Activated CD4-positive, alpha-beta memory T cell treated with anti-CD3 and anti-CD28 coated beads, Interleukin-2, amount 10 ng/mL, durations not matched to agents 7 days and 5 days (primary cell): ENCODE measurements at regions not wholly inside any gene's neighbourhood (a gene's known extent, or its start where the extent isn't known, plus 50 kb on each side); places are given as distances from the start of the nearest gene placed in this dataset.

Experiments
- CTCF ChIA-PET: fragments of 350-600 bp; sonication (Branson Sonifier 250); formaldehyde crosslinking; loops from one replicate; lab custom pipeline; 2021; ENCODE audit warnings: antibody characterized with exemption, inconsistent platforms; lab: Charles Lee
- POLR2A ChIA-PET: fragments of 350-600 bp; sonication (Branson Sonifier 250); formaldehyde crosslinking; loops from one replicate; lab custom pipeline; 2021; ENCODE audit warnings: antibody characterized with exemption; lab: Charles Lee
- DNase-seq: peaks from one replicate; pipeline ENCODE4 v3.0.0-alpha.2; 2020
- H3K27ac Mint-ChIP-seq: one replicate; pipeline ENCODE4 v1.8.0; 2021; ENCODE audit warnings: mild to moderate bottlenecking, mixed read lengths
- H3K27me3 Mint-ChIP-seq: one replicate; pipeline ENCODE4 v1.8.0; 2021; ENCODE audit warnings: mixed read lengths
- H3K36me3 Mint-ChIP-seq: one replicate; pipeline ENCODE4 v1.8.0; 2021; ENCODE audit warnings: low read depth, mixed read lengths
- H3K4me1 Mint-ChIP-seq: one replicate; pipeline ENCODE4 v1.8.0; 2021; ENCODE audit warnings: mixed read lengths
- H3K4me3 Mint-ChIP-seq: one replicate; pipeline ENCODE4 v1.8.0; 2021; ENCODE audit warnings: mild to moderate bottlenecking, mixed read lengths
- H3K9me3 Mint-ChIP-seq: one replicate; pipeline ENCODE4 v1.8.0; 2021; ENCODE audit warnings: mixed read lengths

DNA sequence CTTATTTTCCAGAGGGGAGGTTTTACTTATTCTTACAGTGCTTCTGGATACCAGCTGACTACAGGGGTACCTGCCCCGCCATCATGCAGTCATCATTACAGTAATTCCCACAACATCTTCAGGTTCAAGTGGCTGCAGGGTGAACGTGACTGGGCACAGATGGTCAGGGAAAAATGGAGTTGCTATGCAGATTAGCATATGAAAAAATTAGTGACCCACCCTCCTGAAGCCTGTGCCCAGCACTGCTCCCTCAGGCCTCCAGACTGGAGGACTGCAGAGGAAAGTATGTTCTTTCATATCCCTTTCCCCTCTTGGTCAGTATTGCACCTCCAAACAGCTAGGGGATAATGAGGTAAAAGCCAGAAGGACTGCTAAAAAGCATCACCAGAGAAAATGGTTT, 937.9 kb downstream of the TUSC7 start:
- no peaks in the 10 kb centered on the region for H3K27me3 Mint-ChIP-seq
- H3K36me3 Mint-ChIP-seq: no peaks in the 10 kb centered on the region
- H3K4me3 Mint-ChIP-seq: no peak overlapping the region
- CTCF ChIA-PET: no interaction called here
- POLR2A ChIA-PET: no interaction called here
- H3K4me1 Mint-ChIP-seq: no peaks in the 10 kb centered on the region
- H3K9me3 Mint-ChIP-seq: peaks cover 2% of the 10 kb centered on the region
- H3K27ac Mint-ChIP-seq: no peak overlapping the region
- DNase-seq: no peak

DNA sequence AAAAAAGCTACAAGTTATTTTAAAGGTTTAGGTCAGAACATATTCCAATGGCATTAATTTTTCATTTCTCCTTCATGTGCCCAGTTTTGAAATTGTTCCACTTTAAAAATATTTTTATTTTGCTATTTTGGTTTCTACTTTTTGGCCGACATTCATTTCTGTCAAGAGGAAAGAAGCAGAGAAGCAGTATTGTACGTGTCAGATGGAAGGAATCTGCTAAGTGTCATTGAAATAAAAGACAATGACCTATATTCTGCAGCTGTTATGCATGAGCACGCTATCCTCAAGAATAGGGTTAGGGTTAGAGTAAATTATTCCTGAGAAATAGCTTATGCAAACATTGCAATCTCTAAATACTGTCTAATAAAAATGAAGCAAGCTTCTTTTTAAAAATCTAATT, 941.7 kb downstream of the TUSC7 start:
- ChIA-PET POLR2A (no interaction called here), CTCF (no interaction called here)
- no peaks in the 10 kb centered on the region for H3K36me3 Mint-ChIP-seq
- no peaks in the 10 kb centered on the region for H3K27me3 Mint-ChIP-seq
- no peak for DNase-seq
- H3K4me3 Mint-ChIP-seq: no peak overlapping the region
- no peaks in the 10 kb centered on the region for H3K4me1 Mint-ChIP-seq
- no peak overlapping the region for H3K27ac Mint-ChIP-seq
- H3K9me3 Mint-ChIP-seq: peaks cover 2% of the 10 kb centered on the region

DNA sequence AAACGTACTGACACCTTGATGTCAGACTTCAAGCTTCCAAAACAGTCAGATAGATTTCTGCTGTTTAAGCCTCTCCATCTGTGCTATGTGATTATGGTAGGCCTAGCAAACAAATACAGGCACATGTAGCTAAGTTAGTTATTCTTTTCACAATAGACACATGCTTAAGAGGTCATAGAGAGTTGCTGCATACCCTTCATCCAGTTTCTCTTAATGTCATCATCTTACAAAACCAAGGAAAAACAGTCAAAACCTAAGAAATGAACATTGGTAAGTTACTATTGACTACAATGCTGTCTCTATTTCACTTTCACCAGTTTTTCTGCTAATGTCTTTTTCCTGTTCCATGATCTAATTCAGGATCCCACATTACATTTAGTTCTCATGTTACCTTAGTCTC, 946.8 kb downstream of the TUSC7 start:
- CTCF ChIA-PET: no interaction called here
- POLR2A ChIA-PET: no interaction called here
- no peak overlapping the region for H3K27ac Mint-ChIP-seq

DNA sequence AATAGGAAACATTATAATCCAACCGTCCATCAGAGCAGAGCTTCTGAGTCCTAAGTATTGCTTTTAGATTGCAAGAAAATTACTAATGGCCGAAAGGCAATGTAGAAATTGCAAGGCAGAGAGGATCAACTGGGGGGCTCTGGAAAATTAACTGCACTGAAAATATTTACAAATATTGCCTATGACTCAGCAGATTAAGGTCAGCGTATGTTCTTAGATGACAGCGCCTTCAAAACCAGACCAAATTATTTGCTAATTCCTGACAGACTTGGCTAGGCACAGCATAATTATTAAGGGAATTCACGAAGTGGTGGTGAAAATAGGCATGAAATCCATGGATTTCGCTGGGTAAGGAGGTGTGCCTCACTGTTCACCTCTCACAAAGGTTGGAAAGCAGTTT, 947.7 kb downstream of the TUSC7 start:
- Mint-ChIP-seq H3K36me3 (no peaks in the 10 kb centered on the region), H3K4me3 (no peak overlapping the region), H3K9me3 (peaks cover 2% of the 10 kb centered on the region), H3K27me3 (no peaks in the 10 kb centered on the region), H3K4me1 (no peaks in the 10 kb centered on the region), H3K27ac (no peak overlapping the region)
- CTCF ChIA-PET: no interaction called here
- DNase-seq: no peak
- POLR2A ChIA-PET: no interaction called here

More for the DNA sequence above, 946.8 kb downstream of the TUSC7 start:
- peaks cover 2% of the 10 kb centered on the region for H3K9me3 Mint-ChIP-seq
- H3K36me3 Mint-ChIP-seq: no peaks in the 10 kb centered on the region
- H3K27me3 Mint-ChIP-seq: no peaks in the 10 kb centered on the region
- no peaks in the 10 kb centered on the region for H3K4me1 Mint-ChIP-seq
- no peak for DNase-seq
- H3K4me3 Mint-ChIP-seq: no peak overlapping the region

DNA sequence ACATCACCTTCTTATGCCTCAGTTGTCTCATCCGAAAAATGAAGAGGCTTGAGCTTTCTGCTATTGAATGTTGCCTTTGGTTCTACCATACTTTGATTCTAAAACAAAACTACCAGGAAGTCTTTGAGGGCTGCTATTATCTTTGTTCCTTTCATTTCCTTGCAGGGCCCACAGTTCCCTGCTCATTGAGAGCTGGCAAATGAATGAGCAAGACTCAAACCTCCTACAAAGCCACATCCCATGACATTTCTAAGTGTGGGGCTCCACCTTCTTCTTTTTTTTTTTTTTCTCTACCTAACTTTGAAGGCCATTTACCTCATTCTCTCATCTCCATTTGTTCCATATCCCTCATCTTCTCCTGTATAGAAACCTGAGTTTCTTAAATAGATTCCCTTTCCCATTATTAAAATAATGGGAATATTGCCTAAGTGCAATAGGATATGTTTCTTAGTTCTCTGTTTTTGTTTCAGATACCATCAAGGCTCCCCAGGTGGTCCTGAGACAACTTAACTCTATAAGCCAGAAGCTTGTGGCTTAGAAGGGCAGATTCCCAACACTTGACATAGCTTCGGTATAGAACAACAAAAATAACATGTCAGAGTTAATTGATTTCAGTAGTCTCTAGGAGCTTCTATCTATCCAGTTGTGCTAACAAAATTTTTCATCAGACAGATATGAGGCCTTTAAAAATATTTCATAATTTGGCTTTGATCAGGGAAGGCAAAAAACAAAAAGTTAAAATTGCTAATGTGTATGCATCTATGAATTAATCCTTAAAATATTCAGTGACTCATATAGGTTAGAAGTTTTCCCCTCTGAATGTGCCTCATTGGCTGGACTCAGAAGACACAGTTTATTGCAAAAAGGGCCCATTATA, 951.6 kb downstream of the TUSC7 start:
- ChIA-PET POLR2A (no interaction called here), CTCF (no interaction called here)
- H3K27me3 Mint-ChIP-seq: no peaks in the 10 kb centered on the region
- H3K27ac Mint-ChIP-seq: no peak overlapping the region
- H3K9me3 Mint-ChIP-seq: peaks cover 2% of the 10 kb centered on the region
- DNase-seq: no peak
- H3K36me3 Mint-ChIP-seq: no peaks in the 10 kb centered on the region
- no peaks in the 10 kb centered on the region for H3K4me1 Mint-ChIP-seq
- H3K4me3 Mint-ChIP-seq: no peak overlapping the region

DNA sequence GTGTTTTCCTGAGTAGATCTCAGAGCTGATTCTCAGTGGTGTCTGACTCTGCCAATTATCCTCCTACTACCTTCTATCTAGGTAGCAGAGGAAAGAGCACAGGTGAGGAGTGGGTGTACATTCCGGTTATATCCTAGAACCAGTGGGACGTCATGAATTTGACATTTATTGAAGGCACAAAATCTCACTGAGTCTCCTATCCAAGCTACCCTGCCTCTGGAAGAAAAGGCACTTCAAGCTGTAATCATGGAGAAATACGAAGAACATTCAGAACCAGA, 952.2 kb downstream of the TUSC7 start:
- Mint-ChIP-seq H3K9me3 (peaks cover 2% of the 10 kb centered on the region), H3K4me3 (no peak overlapping the region), H3K4me1 (no peaks in the 10 kb centered on the region), H3K36me3 (no peaks in the 10 kb centered on the region), H3K27me3 (no peaks in the 10 kb centered on the region), H3K27ac (no peak overlapping the region)
- CTCF ChIA-PET: no interaction called here
- POLR2A ChIA-PET: no interaction called here
- no peak for DNase-seq

DNA sequence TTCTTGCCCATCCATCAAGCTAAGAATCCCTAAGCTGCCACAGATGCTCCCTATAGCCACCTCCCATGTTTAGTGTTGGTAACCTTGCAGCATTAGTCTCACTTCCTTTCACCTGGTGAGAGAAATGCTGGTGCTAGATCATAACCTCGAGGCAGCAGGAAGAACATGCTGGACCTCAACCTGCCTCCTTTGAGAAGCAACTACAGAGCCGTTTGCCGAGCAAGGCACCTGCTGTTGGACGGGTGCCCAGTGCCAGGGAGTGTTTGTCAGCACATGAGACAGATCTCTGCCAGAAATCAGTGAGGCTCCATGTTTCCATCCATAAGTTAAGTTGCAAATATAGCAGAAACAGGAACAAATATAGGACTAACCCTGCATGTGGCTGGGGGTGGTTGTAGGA, 955.7 kb downstream of the TUSC7 start:
- H3K4me3 Mint-ChIP-seq: no peak overlapping the region
- ChIA-PET POLR2A (no interaction called here), CTCF (no interaction called here)
- H3K9me3 Mint-ChIP-seq: peaks cover 4% of the 10 kb centered on the region
- DNase-seq: no peak
- no peaks in the 10 kb centered on the region for H3K4me1 Mint-ChIP-seq
- H3K27me3 Mint-ChIP-seq: no peaks in the 10 kb centered on the region
- no peak overlapping the region for H3K27ac Mint-ChIP-seq
- no peaks in the 10 kb centered on the region for H3K36me3 Mint-ChIP-seq

DNA sequence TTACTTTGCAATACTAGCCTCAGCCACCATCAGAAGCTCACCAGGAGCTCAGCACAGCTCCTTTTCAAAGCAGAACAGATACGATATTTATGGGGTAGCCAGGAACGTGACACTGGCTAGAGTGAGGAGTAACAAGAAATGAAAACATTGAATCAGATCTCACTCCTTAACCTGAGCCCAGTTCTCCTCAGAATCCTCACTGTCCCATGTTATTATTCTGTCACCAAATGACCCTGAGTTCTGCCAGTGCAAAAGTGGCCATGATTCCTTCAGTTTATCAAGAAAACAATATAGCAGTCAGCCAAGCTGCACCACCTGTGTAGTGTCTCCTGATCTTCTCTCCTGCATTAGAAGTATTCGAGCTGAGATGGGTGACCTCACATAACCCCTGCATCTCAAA, 956.7 kb downstream of the TUSC7 start:
- H3K27me3 Mint-ChIP-seq: no peaks in the 10 kb centered on the region
- no peaks in the 10 kb centered on the region for H3K36me3 Mint-ChIP-seq
- H3K4me3 Mint-ChIP-seq: no peak overlapping the region
- H3K27ac Mint-ChIP-seq: no peak overlapping the region
- POLR2A ChIA-PET: no interaction called here
- CTCF ChIA-PET: interaction anchor here (0.7 kb wide), 1 partner anchor 72 kb away, joined by 3 read pairs; no protein-coding TSS in a partner anchor
- peaks cover 4% of the 10 kb centered on the region for H3K9me3 Mint-ChIP-seq
- H3K4me1 Mint-ChIP-seq: no peaks in the 10 kb centered on the region
- no peak for DNase-seq

DNA sequence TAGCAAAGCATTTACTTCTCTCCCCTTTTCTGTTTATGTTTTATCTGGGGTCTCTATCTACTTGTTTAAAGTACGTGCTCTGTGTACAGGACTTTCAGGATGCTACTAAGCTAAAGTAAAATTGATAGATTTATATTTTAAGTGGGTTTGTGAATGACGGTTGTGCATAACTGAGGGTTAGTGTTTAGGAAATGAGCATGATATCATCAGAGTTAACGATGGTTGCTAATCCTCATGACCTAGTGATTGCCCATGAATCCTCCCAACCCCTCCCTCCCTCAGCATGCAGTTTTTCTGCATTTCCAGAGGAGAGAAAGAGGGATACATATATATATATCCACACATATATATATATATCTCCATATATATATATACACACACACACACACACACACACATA, 957.2 kb downstream of the TUSC7 start:
- no peaks in the 10 kb centered on the region for H3K36me3 Mint-ChIP-seq
- no peak overlapping the region for H3K27ac Mint-ChIP-seq
- H3K27me3 Mint-ChIP-seq: no peaks in the 10 kb centered on the region
- ChIA-PET POLR2A (no interaction called here), CTCF (interaction anchor here (0.7 kb wide), 1 partner anchor 72 kb away, joined by 3 read pairs; no protein-coding TSS in a partner anchor)
- no peaks in the 10 kb centered on the region for H3K4me1 Mint-ChIP-seq
- peaks cover 4% of the 10 kb centered on the region for H3K9me3 Mint-ChIP-seq
- no peak overlapping the region for H3K4me3 Mint-ChIP-seq
- no peak for DNase-seq

DNA sequence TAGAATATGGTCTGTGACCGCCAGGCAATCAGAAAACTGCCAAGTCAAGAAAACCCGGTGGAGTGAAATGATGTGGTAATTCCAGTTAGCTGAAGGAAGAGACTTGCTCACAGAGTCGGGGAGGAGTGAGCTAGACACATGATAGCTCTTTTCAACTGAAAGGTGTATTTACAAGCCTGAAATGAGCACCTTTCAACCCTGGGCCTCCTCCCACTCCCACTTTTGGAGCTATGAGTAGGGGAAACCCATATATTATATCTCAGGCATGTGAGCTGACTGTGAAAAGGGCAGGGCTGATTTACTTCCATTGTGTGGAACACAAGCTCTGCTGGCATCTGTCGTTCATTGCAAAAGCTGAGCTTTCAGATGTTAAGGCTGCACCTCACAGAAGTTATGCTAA, 960.2 kb downstream of the TUSC7 start:
- Mint-ChIP-seq H3K9me3 (peaks cover 4% of the 10 kb centered on the region), H3K4me3 (no peak overlapping the region), H3K27me3 (no peaks in the 10 kb centered on the region), H3K4me1 (no peaks in the 10 kb centered on the region), H3K27ac (no peak overlapping the region), H3K36me3 (no peaks in the 10 kb centered on the region)
- CTCF ChIA-PET: no interaction called here
- DNase-seq: no peak
- POLR2A ChIA-PET: no interaction called here

DNA sequence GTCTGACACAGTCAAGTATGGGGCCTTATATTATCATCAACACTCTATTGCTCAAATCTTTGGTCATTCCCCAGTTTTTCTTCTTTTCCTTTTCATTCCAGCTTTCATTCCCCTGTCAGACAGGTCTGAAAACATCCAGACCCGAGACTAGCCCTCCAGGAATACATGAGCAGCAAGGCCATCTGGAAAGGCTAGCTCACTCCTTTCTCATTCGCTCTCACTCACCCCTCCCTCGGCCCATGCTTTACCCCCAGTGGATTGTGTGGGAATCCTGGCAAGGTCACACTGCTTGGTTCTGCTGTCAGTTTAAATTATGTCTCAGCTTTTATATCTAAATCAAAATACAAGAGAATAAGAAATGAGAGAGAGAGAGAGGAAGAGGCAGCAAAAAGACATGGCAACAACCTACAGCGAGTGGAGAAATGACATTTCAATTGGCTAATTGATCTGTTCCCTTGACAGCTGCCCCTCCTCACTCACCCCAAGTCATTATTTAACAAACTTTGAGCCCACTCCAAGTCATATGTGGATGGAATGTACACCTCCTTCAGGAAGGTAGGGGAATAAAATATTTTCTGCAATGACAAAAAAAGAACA, 962.2 kb downstream of the TUSC7 start:
- Mint-ChIP-seq H3K27me3 (no peaks in the 10 kb centered on the region), H3K4me3 (no peak overlapping the region), H3K27ac (no peak overlapping the region), H3K4me1 (no peaks in the 10 kb centered on the region), H3K9me3 (peaks cover 4% of the 10 kb centered on the region), H3K36me3 (no peaks in the 10 kb centered on the region)
- CTCF ChIA-PET: no interaction called here
- POLR2A ChIA-PET: no interaction called here
- no peak for DNase-seq

DNA sequence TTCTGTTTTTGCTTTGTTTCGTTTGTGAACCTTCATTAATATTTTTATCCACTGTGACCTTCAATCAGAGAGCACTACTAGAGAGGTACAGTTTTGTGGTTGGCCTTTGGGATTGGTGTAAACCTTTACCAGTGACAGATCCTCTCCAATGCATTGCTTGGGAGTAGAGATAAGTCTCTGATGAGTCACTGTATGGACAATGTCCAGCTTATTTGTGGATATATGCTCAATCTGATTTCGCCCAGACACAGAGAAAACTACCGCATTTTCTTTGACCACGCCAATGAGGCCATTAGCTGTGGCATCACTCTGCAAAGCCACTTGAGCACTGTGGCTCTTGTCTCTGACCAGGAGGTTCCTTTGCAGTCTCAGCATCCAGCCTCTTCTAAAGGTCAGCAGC, 964.7 kb downstream of the TUSC7 start:
- Mint-ChIP-seq H3K4me1 (no peaks in the 10 kb centered on the region), H3K36me3 (no peaks in the 10 kb centered on the region), H3K27ac (no peak overlapping the region), H3K9me3 (no peaks in the 10 kb centered on the region), H3K27me3 (no peaks in the 10 kb centered on the region), H3K4me3 (no peak overlapping the region)
- no peak for DNase-seq
- CTCF ChIA-PET: no interaction called here
- POLR2A ChIA-PET: no interaction called here

DNA sequence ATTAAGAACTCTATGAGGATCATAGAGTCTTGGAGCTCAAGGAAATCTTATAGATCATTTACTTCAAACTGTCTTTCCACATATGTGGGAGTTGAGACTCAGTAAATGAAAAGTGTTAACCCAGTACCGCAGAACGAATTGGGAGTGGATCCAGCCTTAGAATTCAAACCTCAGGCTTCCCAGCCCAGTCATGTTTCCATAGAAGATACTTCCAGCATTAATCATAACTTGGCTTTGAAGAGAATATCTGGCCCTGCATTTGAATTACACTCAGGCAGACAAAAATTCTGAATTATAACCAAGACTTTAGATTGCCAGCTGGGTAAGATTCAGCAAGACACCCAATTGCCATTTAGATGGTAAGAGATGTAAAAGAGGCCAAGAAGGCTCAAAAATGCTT, 972.0 kb downstream of the TUSC7 start:
- Mint-ChIP-seq H3K9me3 (no peaks in the 10 kb centered on the region), H3K27ac (no peak overlapping the region), H3K4me3 (no peak overlapping the region), H3K36me3 (no peaks in the 10 kb centered on the region), H3K4me1 (no peaks in the 10 kb centered on the region), H3K27me3 (no peaks in the 10 kb centered on the region)
- POLR2A ChIA-PET: no interaction called here
- DNase-seq: no peak
- CTCF ChIA-PET: no interaction called here

DNA sequence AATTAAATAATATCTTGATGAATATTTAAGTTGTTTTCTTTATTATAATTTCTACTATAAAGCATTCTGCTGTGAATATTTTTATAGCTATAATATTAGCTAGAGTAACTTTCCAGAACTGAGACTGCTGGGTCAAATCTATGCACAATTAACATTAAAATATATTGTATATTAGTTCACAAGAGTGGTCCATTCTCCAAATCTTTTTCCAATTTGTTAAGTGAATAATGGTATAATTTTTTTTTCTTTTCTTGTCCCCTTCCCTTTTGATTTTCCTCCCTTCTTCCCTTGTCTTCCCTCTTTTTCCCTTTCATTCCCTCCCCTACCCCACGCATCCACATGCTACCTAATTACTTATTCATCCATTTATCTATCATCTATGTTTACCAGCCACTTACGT, 977.5 kb downstream of the TUSC7 start:
- Mint-ChIP-seq H3K27ac (no peak overlapping the region), H3K36me3 (no peaks in the 10 kb centered on the region), H3K9me3 (no peaks in the 10 kb centered on the region), H3K27me3 (no peaks in the 10 kb centered on the region), H3K4me3 (no peak overlapping the region), H3K4me1 (no peaks in the 10 kb centered on the region)
- DNase-seq: no peak
- POLR2A ChIA-PET: no interaction called here
- CTCF ChIA-PET: no interaction called here
